Calu3 (cell line): ENCODE measurements at regions not wholly inside any gene's neighbourhood (a gene's known extent, or its start where the extent isn't known, plus 50 kb on each side); places are given as distances from the start of the nearest gene placed in this dataset.
"Not testable (repeated sequence)": the region's sequence is repeated elsewhere in the genome, so short reads cannot be mapped to it uniquely, and the experiment has no call there.

Experiments used
- BruUV-seq: library from RNA; stranded (reverse); fragments of 400-500 nt; replicated peaks from 2 replicates; lab custom pipeline; 2021; lab: Mats Ljungman, UMichigan
- CTCF ChIA-PET: fragments of 300-600 bp; sonication (Branson Sonifier 250); formaldehyde crosslinking; loops from one replicate; lab custom pipeline; 2022; ENCODE audit warnings: antibody characterized with exemption; lab: Charles Lee
- DNase-seq: peaks from one replicate; pipeline ENCODE4 v3.0.0; 2022
- H3K27ac Mint-ChIP-seq: one replicate; pipeline ENCODE4 v1.8.0; 2022; ENCODE audit warnings: mixed read lengths; ENCODE audit not compliant: unreplicated experiment
- H3K27me3 Mint-ChIP-seq: one replicate; pipeline ENCODE4 v1.8.0; 2022; ENCODE audit warnings: mixed read lengths; ENCODE audit not compliant: unreplicated experiment
- H3K36me3 Mint-ChIP-seq: one replicate; pipeline ENCODE4 v1.8.0; 2022; ENCODE audit warnings: mild to moderate bottlenecking, moderate library complexity, mixed read lengths; ENCODE audit not compliant: insufficient read depth, unreplicated experiment
- H3K4me1 Mint-ChIP-seq: one replicate; pipeline ENCODE4 v1.8.0; 2022; ENCODE audit warnings: mild to moderate bottlenecking, low read depth, mixed read lengths; ENCODE audit not compliant: unreplicated experiment
- H3K4me3 Mint-ChIP-seq: one replicate; pipeline ENCODE4 v1.8.0; 2022; ENCODE audit warnings: mild to moderate bottlenecking, low read depth, moderate library complexity, mixed read lengths; ENCODE audit not compliant: unreplicated experiment
- H3K9me3 Mint-ChIP-seq: one replicate; pipeline ENCODE4 v1.8.0; 2022; ENCODE audit warnings: low read depth, mixed read lengths; ENCODE audit not compliant: unreplicated experiment
- CTCF ChIP-seq: fragments of 200-600 bp; IDR thresholded peaks from one replicate; pipeline ENCODE4 v1.8.0; 2022; ENCODE audit warnings: antibody characterized with exemption; ENCODE audit not compliant: unreplicated experiment
- intact Hi-C: fragments of 100-400 bp; cut with micrococcal nuclease; formaldehyde crosslinking; loops from one replicate; pipeline ENCODE4 v1.10.0; 2022; ENCODE audit not compliant: unreplicated experiment

- Mint-ChIP-seq H3K27me3 (no peaks in the 10 kb centered on the region), H3K36me3 (peaks cover 13% of the 10 kb centered on the region), H3K9me3 (no peaks in the 10 kb centered on the region), H3K4me3 (peak overlapping the region; percentile 90), H3K4me1 (peaks cover 17% of the 10 kb centered on the region), H3K27ac (peak overlapping the region; percentile 81)
- no peak for DNase-seq
- TF ChIP-seq CTCF: no peak
- CTCF ChIA-PET: no interaction called here
- intact Hi-C loops: no loop called here
- no TSS peak for BruUV-seq
These were observed 50.6 kb upstream of the RNF182 start for GRCh38 chr6:13874191-13874549.

GRCh38 chr6:13873288-13874190 lies 51.2 kb upstream of the RNF182 start:
- intact Hi-C loops: no loop called here
- peak; percentile 84 for TF ChIP-seq CTCF
- no peaks in the 10 kb centered on the region for H3K27me3 Mint-ChIP-seq
- CTCF ChIA-PET: no interaction called here
- H3K4me1 Mint-ChIP-seq: peaks cover 17% of the 10 kb centered on the region
- no peaks in the 10 kb centered on the region for H3K9me3 Mint-ChIP-seq
- DNase-seq: peak; percentile 85
- peak overlapping the region; percentile 90 for H3K4me3 Mint-ChIP-seq
- peak overlapping the region; percentile 81 for H3K27ac Mint-ChIP-seq
- peaks cover 13% of the 10 kb centered on the region for H3K36me3 Mint-ChIP-seq
- no TSS peak for BruUV-seq

DNA sequence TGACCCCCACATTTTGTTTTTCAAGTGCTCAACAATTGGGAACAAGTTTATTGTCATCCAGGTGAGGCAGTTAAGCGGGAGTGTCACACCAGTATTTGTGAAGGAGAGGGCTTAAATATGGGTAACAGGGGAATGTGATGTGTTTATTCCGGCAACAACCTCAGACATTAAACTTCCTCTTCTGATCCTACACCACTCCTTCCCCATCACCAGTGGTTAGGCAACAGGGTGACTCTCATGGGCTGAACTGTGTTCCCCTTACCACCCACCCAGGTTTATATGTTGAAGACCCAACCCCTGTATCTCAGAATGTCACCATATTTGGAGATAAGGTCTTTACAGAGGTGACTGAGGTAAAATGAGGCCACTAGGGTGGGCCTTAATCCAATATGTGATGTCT lies 52.1 kb upstream of the RNF182 start:
- Mint-ChIP-seq H3K4me1 (peaks cover 17% of the 10 kb centered on the region), H3K9me3 (no peaks in the 10 kb centered on the region), H3K4me3 (peak overlapping the region; percentile 90), H3K27me3 (no peaks in the 10 kb centered on the region), H3K27ac (peak overlapping the region; percentile 81), H3K36me3 (peaks cover 13% of the 10 kb centered on the region)
- intact Hi-C loops: no loop called here
- DNase-seq: no peak
- TF ChIP-seq CTCF: no peak
- no TSS peak for BruUV-seq
- CTCF ChIA-PET: no interaction called here

- H3K27me3 Mint-ChIP-seq, CTCF ChIA-PET, intact Hi-C loops, H3K9me3 Mint-ChIP-seq, H3K27ac Mint-ChIP-seq, BruUV-seq, H3K4me3 Mint-ChIP-seq, DNase-seq: not testable (repeated sequence)
- peaks cover 17% of the 10 kb centered on the region for H3K4me1 Mint-ChIP-seq
- H3K36me3 Mint-ChIP-seq: peaks cover 13% of the 10 kb centered on the region
These were observed 52.7 kb upstream of the RNF182 start for GRCh38 chr6:13872006-13872405.
